Pancreas (tissue), 10 donors: ENCODE measurements at regions not wholly inside any gene's neighbourhood (a gene's known extent, or its start where the extent isn't known, plus 50 kb on each side); places are given as distances from the start of the nearest gene placed in this dataset.

Experiments
- ATAC-seq, 4 donors: fragments of 200-7000 bp; cut with Tn5 transposase; one replicate each; pipeline versions ENCODE4 v1.8.0 to v1.9.1; 2020; ENCODE audit warnings: mild to moderate bottlenecking in 4 of 4, moderate library complexity in 4 of 4
- DNase-seq, 6 donors: peaks; one replicate each; pipeline ENCODE4 v3.0.0-alpha.2; 2020
- FAIRE-seq: peaks from 2 replicates; lab custom pipeline; 2012; peaks lifted over from hg19 to GRCh38; lab: Jason Lieb, UNC
- H3K27ac ChIP-seq, 4 donors: fragments of 200-600 bp; sonication (generic); 1 replicate in 3 of 4; 2 replicates in 1 of 4; pipeline versions ENCODE4 v1.5.0 to v1.8.0; 2020
- H3K27me3 ChIP-seq, 4 donors: fragments of 200-600 bp; one replicate each; pipeline ENCODE4 v1.8.0; 2021
- H3K36me3 ChIP-seq, 3 donors: fragments of 200-600 bp; sonication (generic) in 1 of 3; one replicate each; pipeline versions ENCODE4 v1.5.0 to v1.8.0; 2020 to 2021
- H3K4me1 ChIP-seq, 3 donors: fragments of 200-600 bp; one replicate each; pipeline ENCODE4 v1.8.0; 2021
- H3K4me3 ChIP-seq, 4 donors: fragments of 200-600 bp; sonication (generic) in 2 of 4; one replicate each; pipeline versions ENCODE4 v1.5.0 to v1.8.0; 2020 to 2021
- H3K9me3 ChIP-seq, 4 donors: fragments of 200-600 bp; one replicate each; pipeline ENCODE4 v1.8.0; 2021
- CTCF ChIP-seq, 4 donors: fragments of 200-600 bp; sonication (generic) in 3 of 4; IDR thresholded peaks; one replicate each; pipeline versions ENCODE4 v1.5.0 to v1.8.0; 2021; ENCODE audit warnings: antibody characterized with exemption in 4 of 4
- WGBS, 2 donors: extraction: QIAGEN DNeasy Blood & Tissue Kit; methylation state at CpG; one replicate each; pipeline ENCODE4 v1.1.7; 2013; 5-methylcytosine and 5-hydroxymethylcytosine counted together
- intact Hi-C, 3 donors: fragments of 100-400 bp; cut with DNase I; formaldehyde crosslinking; loops; one replicate each; pipeline versions ENCODE4 v1.11.1 to v1.14.2; 2022
- donor health status: healthy with polysubstance abuse.
- donor health status: DM: no; HTN: no; CAD: no; lungs with moderate emphysema.
- donor health status: DM: no; HTN: no; CAD: no.
- donor health status: control.
- donor health status: control.
- donor health status: Bipolar disorder and iron deficiency.
- donor health status: DM: yes; HTN: yes; CAD: no.
- donor health status: DM: no; HTN: no; CAD: no.
- donor health status: DM: no; HTN: no; CAD: no.
- donor health status: DM: yes; HTN: yes; CAD: no.

DNA sequence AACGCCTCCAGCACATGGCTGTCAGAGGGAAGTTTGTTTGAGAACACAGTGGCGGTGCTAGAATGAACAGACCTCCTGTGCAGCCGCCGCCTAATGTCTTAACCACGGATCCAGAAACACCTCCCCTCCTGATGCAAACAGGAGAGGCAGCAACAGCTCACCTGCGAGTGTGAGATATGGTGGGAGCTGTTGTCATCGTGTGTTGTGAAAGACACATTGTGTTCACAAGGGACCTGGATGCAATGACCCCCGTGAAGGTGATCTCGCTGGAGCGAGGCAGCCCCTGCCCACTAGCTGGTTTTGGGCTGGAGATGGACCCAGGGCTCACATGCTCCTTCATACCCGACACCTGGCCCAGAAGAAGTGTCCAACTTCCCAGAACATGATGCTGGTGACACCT lies 315.3 kb upstream of the C1orf174 start:
- no peak for TF ChIP-seq CTCF (IDR thresholded peaks at IDR 0.05)
- no peaks in the 10 kb centered on the region for H3K4me1 ChIP-seq
- intact Hi-C loops = no loop called here
- no peaks in the 10 kb centered on the region for H3K9me3 ChIP-seq
- H3K36me3 ChIP-seq = no peaks in the 10 kb centered on the region
- 57 to 67% methylated on average over 11 of the region's 11 CpGs for WGBS, 2 donors
- no peaks in the 10 kb centered on the region for H3K27me3 ChIP-seq
- ATAC-seq = no peak
- no peak overlapping the region for H3K4me3 ChIP-seq
- no peak for FAIRE-seq
- no peak overlapping the region for H3K27ac ChIP-seq
- no peak for DNase-seq

DNA sequence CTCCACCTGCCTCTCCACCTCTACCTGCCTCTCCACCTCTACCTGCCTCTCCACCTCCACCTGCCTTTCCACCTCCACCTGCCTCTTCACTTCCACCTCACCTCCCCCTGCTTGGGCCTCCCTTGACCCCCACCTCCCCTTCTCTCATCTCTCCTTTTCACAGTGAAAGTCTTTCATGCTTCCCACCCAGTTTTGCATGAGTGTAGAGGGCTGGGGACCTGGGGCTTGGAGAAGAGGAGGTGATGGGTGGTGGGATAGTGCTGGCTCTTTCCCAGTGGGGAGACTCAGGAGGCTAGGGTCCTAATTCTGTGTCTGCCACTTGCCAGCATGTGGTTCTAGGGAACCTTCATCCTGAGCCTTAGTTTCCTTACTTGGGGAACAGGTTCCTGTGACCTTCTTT lies 316.2 kb upstream of the C1orf174 start:
- H3K27ac ChIP-seq = no peak overlapping the region
- ATAC-seq = no peak
- TF ChIP-seq CTCF (IDR thresholded peaks at IDR 0.05) = no peak
- DNase-seq = no peak
- no peaks in the 10 kb centered on the region for H3K36me3 ChIP-seq
- no peaks in the 10 kb centered on the region for H3K9me3 ChIP-seq
- FAIRE-seq = no peak
- no peaks in the 10 kb centered on the region for H3K27me3 ChIP-seq
- intact Hi-C loops = no loop called here
- H3K4me3 ChIP-seq = no peak overlapping the region
- no peaks in the 10 kb centered on the region for H3K4me1 ChIP-seq

- Histone ChIP-seq H3K4me1 (no peaks in the 10 kb centered on the region), H3K4me3 (no peak overlapping the region), H3K27me3 (no peaks in the 10 kb centered on the region), H3K36me3 (no peaks in the 10 kb centered on the region), H3K27ac (no peak overlapping the region), H3K9me3 (no peaks in the 10 kb centered on the region)
- intact Hi-C loops = no loop called here
- WGBS, 2 donors = 72 to 84% methylated on average over 10 of the region's 10 CpGs
- TF ChIP-seq CTCF (IDR thresholded peaks at IDR 0.05) = no peak
- DNase-seq (no peak), ATAC-seq (no peak), FAIRE-seq (no peak)
Measured at GRCh38 chr1:4218619-4219018, 318.5 kb upstream of the C1orf174 start.

DNA sequence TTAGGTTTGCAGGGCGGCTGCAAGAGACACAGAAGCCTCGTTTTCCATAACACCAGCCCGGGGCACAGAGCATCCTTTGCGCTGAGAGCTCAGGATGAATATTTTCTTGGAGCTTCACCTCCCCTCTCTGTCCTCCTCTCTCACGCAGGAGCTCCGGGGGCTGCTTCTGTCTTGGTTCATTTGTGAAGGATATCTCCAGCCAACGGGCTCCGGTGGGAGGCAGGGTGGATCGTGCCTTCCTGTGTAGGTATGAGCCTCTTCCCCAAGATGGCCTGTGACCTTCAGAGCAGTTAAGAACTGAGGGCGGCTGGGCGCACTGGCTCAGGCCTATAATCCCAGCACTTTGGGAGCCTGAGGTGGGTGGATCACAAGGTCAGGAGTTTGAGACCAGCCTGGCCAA lies 319.0 kb upstream of the C1orf174 start:
- H3K4me3 ChIP-seq = no peak overlapping the region
- TF ChIP-seq CTCF (IDR thresholded peaks at IDR 0.05) = no peak
- FAIRE-seq = no peak
- intact Hi-C loops = no loop called here
- DNase-seq = no peak
- 74 to 82% methylated on average over 11 of the region's 11 CpGs for WGBS, 2 donors
- no peaks in the 10 kb centered on the region for H3K9me3 ChIP-seq
- H3K27me3 ChIP-seq = no peaks in the 10 kb centered on the region
- H3K4me1 ChIP-seq = no peaks in the 10 kb centered on the region
- no peak for ATAC-seq
- H3K36me3 ChIP-seq = no peaks in the 10 kb centered on the region
- no peak overlapping the region for H3K27ac ChIP-seq

DNA sequence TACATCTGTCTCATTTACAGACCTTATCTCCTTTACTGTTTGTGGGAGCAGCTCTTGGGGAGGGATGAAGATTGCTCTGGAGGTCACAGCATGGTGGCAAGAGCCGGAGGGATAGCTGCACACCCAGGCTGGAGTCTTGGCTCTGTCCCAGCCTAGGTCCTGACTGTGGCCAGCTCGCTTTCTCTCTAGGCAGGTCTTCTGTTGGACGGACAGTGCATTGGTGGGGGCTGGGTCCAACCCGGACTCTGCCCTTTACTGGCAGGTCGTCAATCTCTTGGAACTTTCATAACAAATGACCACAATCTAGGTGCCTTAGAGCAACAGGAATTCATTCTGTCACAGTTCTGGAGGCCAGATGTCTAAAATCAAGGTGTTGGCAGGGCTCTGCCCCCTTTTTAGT lies 319.8 kb upstream of the C1orf174 start:
- Histone ChIP-seq H3K27ac (no peak overlapping the region), H3K9me3 (no peaks in the 10 kb centered on the region), H3K4me3 (no peak overlapping the region), H3K27me3 (no peaks in the 10 kb centered on the region), H3K36me3 (no peaks in the 10 kb centered on the region), H3K4me1 (no peaks in the 10 kb centered on the region)
- TF ChIP-seq CTCF (IDR thresholded peaks at IDR 0.05) = no peak
- ATAC-seq (no peak), DNase-seq (no peak), FAIRE-seq (no peak)
- intact Hi-C loops = no loop called here
- WGBS, 2 donors = 39 to 51% methylated on average over 5 of the region's 5 CpGs
